ENCODE measurements at regions not wholly inside any gene's neighbourhood (a gene's known extent, or its start where the extent isn't known, plus 50 kb on each side); places are given as distances from the start of the nearest gene placed in this dataset.

GRCh38 chr2:217192366-217192765 lies 332.5 kb upstream of the TNP1 start:
- no peak overlapping the region for H3K27ac ChIP-seq
- DNase-seq: no peak
- H3K9me3 ChIP-seq: no peaks in the 10 kb centered on the region
- no peak overlapping the region for H3K4me3 ChIP-seq
- H3K4me1 ChIP-seq: no peaks in the 10 kb centered on the region
- H3K27me3 ChIP-seq: no peaks in the 10 kb centered on the region
- TF ChIP-seq, protein P1, sequence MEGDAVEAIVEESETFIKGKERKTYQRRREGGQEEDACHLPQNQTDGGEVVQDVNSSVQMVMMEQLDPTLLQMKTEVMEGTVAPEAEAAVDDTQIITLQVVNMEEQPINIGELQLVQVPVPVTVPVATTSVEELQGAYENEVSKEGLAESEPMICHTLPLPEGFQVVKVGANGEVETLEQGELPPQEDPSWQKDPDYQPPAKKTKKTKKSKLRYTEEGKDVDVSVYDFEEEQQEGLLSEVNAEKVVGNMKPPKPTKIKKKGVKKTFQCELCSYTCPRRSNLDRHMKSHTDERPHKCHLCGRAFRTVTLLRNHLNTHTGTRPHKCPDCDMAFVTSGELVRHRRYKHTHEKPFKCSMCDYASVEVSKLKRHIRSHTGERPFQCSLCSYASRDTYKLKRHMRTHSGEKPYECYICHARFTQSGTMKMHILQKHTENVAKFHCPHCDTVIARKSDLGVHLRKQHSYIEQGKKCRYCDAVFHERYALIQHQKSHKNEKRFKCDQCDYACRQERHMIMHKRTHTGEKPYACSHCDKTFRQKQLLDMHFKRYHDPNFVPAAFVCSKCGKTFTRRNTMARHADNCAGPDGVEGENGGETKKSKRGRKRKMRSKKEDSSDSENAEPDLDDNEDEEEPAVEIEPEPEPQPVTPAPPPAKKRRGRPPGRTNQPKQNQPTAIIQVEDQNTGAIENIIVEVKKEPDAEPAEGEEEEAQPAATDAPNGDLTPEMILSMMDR (IDR thresholded peaks at IDR 0.05): no peak
- no peak for TF ChIP-seq POLR2A (IDR thresholded peaks at IDR 0.05)
- intact Hi-C loops (cut with DNase I; ENCODE audit: low total_unique reads): no loop called here
- H3K36me3 ChIP-seq: no peaks in the 10 kb centered on the region

- no peaks in the 10 kb centered on the region for H3K27me3 ChIP-seq
- intact Hi-C loops (cut with DNase I; ENCODE audit: low total_unique reads): no loop called here
Measured at GRCh38 chr2:217189747-217190146, 329.9 kb upstream of the TNP1 start.

GRCh38 chr2:217189131-217189530 lies 329.3 kb upstream of the TNP1 start:
- Histone ChIP-seq H3K36me3 (no peaks in the 10 kb centered on the region), H3K27me3 (no peaks in the 10 kb centered on the region), H3K4me1 (peaks cover 0 to 3% of the 10 kb centered on the region in 2 donors), H3K27ac (no peak overlapping the region), H3K9me3 (no peaks in the 10 kb centered on the region), H3K4me3 (no peak overlapping the region)
- no peak for DNase-seq
- TF ChIP-seq, protein P1 (IDR thresholded peaks at IDR 0.05): no peak
- no peak for TF ChIP-seq POLR2A (IDR thresholded peaks at IDR 0.05)
- intact Hi-C loops (cut with DNase I; ENCODE audit: low total_unique reads): no loop called here

More at GRCh38 chr2:217189747-217190146, 329.9 kb upstream of the TNP1 start:
- no peaks in the 10 kb centered on the region for H3K36me3 ChIP-seq
- H3K27ac ChIP-seq: no peak overlapping the region
- no peaks in the 10 kb centered on the region for H3K9me3 ChIP-seq
- DNase-seq: no peak
- H3K4me1 ChIP-seq: peaks cover 0 to 3% of the 10 kb centered on the region in 2 donors
- H3K4me3 ChIP-seq: no peak overlapping the region
- no peak for TF ChIP-seq POLR2A (IDR thresholded peaks at IDR 0.05)
- TF ChIP-seq, protein P1 (IDR thresholded peaks at IDR 0.05): no peak

DNA sequence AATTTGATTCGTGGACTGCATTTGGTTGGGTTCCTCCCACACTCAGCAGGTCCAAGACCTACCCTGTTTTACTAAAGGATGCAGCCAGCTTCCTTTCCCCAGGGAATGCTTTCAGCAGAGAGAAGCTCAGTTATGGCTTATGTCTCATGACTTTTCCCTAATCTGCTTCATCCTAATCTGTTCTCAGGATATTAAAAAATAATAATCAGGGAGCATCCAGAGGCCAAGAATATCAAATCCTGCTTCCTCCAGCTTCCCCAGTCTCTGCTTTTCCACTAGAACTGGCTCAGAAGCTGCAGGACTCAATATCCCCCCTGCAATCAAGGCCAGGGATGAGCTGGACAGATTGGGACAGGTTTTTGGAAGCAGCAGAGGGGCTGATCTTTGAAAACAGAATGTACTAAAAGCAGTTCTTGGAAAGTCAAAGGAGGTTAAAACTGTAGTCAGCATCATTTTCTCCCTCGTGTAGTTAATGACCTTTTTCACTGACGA lies 326.9 kb upstream of the TNP1 start:
- intact Hi-C loops (cut with DNase I; ENCODE audit: low total_unique reads): no loop called here
- Histone ChIP-seq H3K4me3 (no peak overlapping the region), H3K9me3 (no peaks in the 10 kb centered on the region), H3K4me1 (peaks cover 0 to 3% of the 10 kb centered on the region in 2 donors), H3K27ac (peak overlapping the region; percentile 70 to 72), H3K36me3 (no peaks in the 10 kb centered on the region), H3K27me3 (no peaks in the 10 kb centered on the region)
- TF ChIP-seq, protein P1 (IDR thresholded peaks at IDR 0.05): no peak
- no peak for TF ChIP-seq POLR2A (IDR thresholded peaks at IDR 0.05)
- DNase-seq: peak; percentile 71 to 75

DNA sequence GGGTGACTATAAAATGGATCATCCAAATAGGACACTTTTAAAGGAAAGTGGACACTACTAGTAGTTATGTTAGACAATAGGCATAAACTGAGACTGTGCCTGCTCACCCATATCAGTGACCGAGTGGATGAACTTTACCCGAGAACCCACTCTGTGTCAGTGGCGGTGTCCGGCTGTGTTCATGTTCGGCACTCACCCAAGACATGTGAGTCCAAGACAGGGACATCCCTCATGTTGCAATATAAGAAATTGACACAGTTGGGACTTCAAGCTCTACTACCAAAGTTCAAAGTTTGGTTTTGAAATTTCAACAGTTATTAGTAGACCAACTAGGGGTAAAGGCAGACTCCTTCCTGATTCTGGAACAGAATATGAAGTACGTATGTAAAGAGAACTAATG lies 326.3 kb upstream of the TNP1 start:
- Histone ChIP-seq H3K9me3 (no peaks in the 10 kb centered on the region), H3K36me3 (no peaks in the 10 kb centered on the region), H3K27me3 (no peaks in the 10 kb centered on the region), H3K4me3 (no peak overlapping the region), H3K27ac (peak overlapping the region; percentile 70 to 72), H3K4me1 (peaks cover 0 to 3% of the 10 kb centered on the region in 2 donors)
- intact Hi-C loops (cut with DNase I; ENCODE audit: low total_unique reads): no loop called here
- peak in 1 of 2 donors; percentile 32 for DNase-seq
- TF ChIP-seq, protein P1 (IDR thresholded peaks at IDR 0.05): no peak
- no peak for TF ChIP-seq POLR2A (IDR thresholded peaks at IDR 0.05)

Data from uterus (tissue), 3 donors.